ENCODE measurements at regions not wholly inside any gene's neighbourhood (a gene's known extent, or its start where the extent isn't known, plus 50 kb on each side); places are given as distances from the start of the nearest gene placed in this dataset.
"Not testable (repeated sequence)": the region's sequence is repeated elsewhere in the genome, so short reads cannot be mapped to it uniquely, and the experiment has no call there.

- not testable (repeated sequence) for TF ChIP-seq CTCF, EZH2phosphoT487 (IDR thresholded peaks at IDR 0.05; ENCODE audit: low read length)
These were observed 1167.7 kb downstream of the FOXD4L5 start for GRCh38 chr9:64117329-64117728.

Data from MM.1S (cell line).